ENCODE measurements at regions not wholly inside any gene's neighbourhood (a gene's known extent, or its start where the extent isn't known, plus 50 kb on each side); places are given as distances from the start of the nearest gene placed in this dataset.

GRCh38 chr17:51505450-51505849 lies 245.1 kb downstream of the UTP18 start:
- TF ChIP-seq CTCF (IDR thresholded peaks at IDR 0.05 in 4 of 5, conservative IDR thresholded peaks at IDR 0.05 in 1 of 5) (no peak), POLR2A (IDR thresholded peaks at IDR 0.05) (no peak)
